ENCODE measurements at regions not wholly inside any gene's neighbourhood (a gene's known extent, or its start where the extent isn't known, plus 50 kb on each side); places are given as distances from the start of the nearest gene placed in this dataset.

DNA sequence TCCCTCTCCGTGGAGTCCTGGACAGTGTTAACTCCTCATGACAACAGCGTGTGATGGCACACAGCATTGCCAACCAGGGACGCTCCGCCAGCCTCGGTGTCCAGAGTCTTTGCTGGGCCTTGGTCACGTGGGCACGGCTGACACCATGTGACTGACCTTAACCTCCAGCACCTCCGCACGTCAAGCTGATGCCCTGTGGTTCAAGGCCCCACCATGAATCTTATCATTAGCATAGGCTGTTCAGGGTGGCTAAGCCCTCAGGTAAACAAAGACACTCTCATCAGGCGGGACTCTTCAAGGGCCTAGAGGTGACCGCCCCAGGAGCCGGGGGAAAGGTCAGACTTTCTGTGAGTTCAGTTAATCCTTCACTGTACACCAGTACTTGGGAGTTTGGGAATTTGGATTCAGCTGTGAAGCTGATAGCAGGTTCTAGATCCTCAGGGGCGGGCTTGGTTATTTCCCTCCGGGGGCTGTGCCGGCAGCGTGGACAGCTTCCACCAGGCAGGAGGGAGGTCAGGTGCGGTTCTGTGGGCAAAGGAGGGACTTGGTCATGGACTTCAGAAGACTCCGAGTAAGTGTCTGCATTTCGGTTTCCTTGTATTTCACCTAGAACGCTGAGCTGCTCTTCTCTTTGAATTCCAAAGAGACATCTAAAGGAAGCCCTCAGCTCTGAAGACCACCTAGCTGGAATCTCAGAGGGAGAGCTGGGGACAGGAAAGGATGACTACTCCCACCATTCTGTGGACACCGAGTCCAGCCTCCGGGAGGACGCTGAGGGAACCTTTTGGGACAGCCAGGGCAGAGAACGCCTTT, 195.5 kb upstream of the CIBAR2 start (continued):
- TF ChIP-seq, protein P1, sequence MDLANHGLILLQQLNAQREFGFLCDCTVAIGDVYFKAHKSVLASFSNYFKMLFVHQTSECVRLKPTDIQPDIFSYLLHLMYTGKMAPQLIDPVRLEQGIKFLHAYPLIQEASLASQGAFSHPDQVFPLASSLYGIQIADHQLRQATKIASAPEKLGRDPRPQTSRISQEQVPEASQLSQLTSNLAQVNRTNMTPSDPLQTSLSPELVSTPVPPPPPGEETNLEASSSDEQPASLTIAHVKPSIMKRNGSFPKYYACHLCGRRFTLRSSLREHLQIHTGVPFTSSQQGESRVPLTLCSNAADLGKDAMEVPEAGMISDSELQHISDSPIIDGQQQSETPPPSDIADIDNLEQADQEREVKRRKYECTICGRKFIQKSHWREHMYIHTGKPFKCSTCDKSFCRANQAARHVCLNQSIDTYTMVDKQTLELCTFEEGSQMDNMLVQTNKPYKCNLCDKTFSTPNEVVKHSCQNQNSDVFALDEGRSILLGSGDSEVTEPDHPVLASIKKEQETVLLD (CRISPR knock-in tag; IDR thresholded peaks at IDR 0.05; ENCODE audit: low read depth): 0 out of 2 replicates have a peak, but pooled peaks have one; percentile 27
- TF ChIP-seq KMT2B (CRISPR knock-in tag; IDR thresholded peaks at IDR 0.05) (0 out of 2 replicates have a peak, but pooled peaks have one; percentile 53), POGZ (CRISPR knock-in tag; IDR thresholded peaks at IDR 0.05) (peak; percentile 81), ZNF878 (CRISPR knock-in tag; IDR thresholded peaks at IDR 0.05) (peak; percentile 60; the same call in 1 of the 2 replicates), ZNF747 (CRISPR knock-in tag; IDR thresholded peaks at IDR 0.05; ENCODE audit: borderline replicate concordance) (peak; percentile 98), RAD51 (IDR thresholded peaks at IDR 0.05; ENCODE audit: borderline replicate concordance) (peak; percentile 98), MATR3 (CRISPR knock-in tag; IDR thresholded peaks at IDR 0.05) (no peak), REPIN1 (CRISPR knock-in tag; IDR thresholded peaks at IDR 0.05; ENCODE audit: borderline replicate concordance, low read depth) (peak; percentile 100), RBAK (CRISPR knock-in tag; IDR thresholded peaks at IDR 0.05) (no peak; the same call in 1 of the 2 replicates), ASH2L (IDR thresholded peaks at IDR 0.05; ENCODE audit: insufficient read length, low read depth, low read length) (peak; percentile 68), ISL2 (CRISPR knock-in tag; IDR thresholded peaks at IDR 0.05) (peak; percentile 99), TRIM24 (CRISPR knock-in tag; IDR thresholded peaks at IDR 0.05) (peak; percentile 74; the same call in 1 of the 2 replicates), JUN (CRISPR knock-in tag; IDR thresholded peaks at IDR 0.05) (peak; percentile 96)
- TF ChIP-seq, protein P2, sequence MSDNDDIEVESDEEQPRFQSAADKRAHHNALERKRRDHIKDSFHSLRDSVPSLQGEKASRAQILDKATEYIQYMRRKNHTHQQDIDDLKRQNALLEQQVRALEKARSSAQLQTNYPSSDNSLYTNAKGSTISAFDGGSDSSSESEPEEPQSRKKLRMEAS (IDR thresholded peaks at IDR 0.05): peak; percentile 99
- TF ChIP-seq, protein P3, sequence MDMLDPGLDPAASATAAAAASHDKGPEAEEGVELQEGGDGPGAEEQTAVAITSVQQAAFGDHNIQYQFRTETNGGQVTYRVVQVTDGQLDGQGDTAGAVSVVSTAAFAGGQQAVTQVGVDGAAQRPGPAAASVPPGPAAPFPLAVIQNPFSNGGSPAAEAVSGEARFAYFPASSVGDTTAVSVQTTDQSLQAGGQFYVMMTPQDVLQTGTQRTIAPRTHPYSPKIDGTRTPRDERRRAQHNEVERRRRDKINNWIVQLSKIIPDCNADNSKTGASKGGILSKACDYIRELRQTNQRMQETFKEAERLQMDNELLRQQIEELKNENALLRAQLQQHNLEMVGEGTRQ (IDR thresholded peaks at IDR 0.05; ENCODE audit: low read depth, low read length): peak; percentile 99
- TF ChIP-seq, protein P3 (CRISPR knock-in tag; IDR thresholded peaks at IDR 0.05; ENCODE audit: borderline replicate concordance): peak; percentile 98; the same call in 1 of the 2 replicates
- TF ChIP-seq, protein P4, sequence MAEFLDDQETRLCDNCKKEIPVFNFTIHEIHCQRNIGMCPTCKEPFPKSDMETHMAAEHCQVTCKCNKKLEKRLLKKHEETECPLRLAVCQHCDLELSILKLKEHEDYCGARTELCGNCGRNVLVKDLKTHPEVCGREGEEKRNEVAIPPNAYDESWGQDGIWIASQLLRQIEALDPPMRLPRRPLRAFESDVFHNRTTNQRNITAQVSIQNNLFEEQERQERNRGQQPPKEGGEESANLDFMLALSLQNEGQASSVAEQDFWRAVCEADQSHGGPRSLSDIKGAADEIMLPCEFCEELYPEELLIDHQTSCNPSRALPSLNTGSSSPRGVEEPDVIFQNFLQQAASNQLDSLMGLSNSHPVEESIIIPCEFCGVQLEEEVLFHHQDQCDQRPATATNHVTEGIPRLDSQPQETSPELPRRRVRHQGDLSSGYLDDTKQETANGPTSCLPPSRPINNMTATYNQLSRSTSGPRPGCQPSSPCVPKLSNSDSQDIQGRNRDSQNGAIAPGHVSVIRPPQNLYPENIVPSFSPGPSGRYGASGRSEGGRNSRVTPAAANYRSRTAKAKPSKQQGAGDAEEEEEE (CRISPR knock-in tag; IDR thresholded peaks at IDR 0.05; ENCODE audit: borderline replicate concordance): peak; percentile 78; the same call in 1 of the 2 replicates
- TF ChIP-seq, protein P5, sequence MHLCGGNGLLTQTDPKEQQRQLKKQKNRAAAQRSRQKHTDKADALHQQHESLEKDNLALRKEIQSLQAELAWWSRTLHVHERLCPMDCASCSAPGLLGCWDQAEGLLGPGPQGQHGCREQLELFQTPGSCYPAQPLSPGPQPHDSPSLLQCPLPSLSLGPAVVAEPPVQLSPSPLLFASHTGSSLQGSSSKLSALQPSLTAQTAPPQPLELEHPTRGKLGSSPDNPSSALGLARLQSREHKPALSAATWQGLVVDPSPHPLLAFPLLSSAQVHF (CRISPR knock-in tag; IDR thresholded peaks at IDR 0.05): no peak
- TF ChIP-seq, protein P6, sequence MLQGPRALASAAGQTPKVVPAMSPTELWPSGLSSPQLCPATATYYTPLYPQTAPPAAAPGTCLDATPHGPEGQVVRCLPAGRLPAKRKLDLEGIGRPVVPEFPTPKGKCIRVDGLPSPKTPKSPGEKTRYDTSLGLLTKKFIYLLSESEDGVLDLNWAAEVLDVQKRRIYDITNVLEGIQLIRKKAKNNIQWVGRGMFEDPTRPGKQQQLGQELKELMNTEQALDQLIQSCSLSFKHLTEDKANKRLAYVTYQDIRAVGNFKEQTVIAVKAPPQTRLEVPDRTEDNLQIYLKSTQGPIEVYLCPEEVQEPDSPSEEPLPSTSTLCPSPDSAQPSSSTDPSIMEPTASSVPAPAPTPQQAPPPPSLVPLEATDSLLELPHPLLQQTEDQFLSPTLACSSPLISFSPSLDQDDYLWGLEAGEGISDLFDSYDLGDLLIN (CRISPR knock-in tag; IDR thresholded peaks at IDR 0.05; ENCODE audit: borderline replicate concordance): no peak
- TF ChIP-seq, protein P7, sequence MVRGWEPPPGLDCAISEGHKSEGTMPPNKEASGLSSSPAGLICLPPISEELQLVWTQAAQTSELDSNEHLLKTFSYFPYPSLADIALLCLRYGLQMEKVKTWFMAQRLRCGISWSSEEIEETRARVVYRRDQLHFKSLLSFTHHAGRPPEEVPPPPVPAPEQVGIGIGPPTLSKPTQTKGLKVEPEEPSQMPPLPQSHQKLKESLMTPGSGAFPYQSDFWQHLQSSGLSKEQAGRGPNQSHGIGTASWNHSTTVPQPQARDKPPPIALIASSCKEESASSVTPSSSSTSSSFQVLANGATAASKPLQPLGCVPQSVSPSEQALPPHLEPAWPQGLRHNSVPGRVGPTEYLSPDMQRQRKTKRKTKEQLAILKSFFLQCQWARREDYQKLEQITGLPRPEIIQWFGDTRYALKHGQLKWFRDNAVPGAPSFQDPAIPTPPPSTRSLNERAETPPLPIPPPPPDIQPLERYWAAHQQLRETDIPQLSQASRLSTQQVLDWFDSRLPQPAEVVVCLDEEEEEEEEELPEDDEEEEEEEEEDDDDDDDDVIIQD (CRISPR knock-in tag; IDR thresholded peaks at IDR 0.05; ENCODE audit: low read depth): peak; percentile 63; the same call in 1 of the 2 replicates
